ENCODE measurements at regions not wholly inside any gene's neighbourhood (a gene's known extent, or its start where the extent isn't known, plus 50 kb on each side); places are given as distances from the start of the nearest gene placed in this dataset.

GRCh38 chr3:30453360-30454039, 152.9 kb upstream of the TGFBR2 start:
- TF ChIP-seq POLR2AphosphoS5 (IDR thresholded peaks at IDR 0.05; ENCODE audit: low read depth, low read length) = no peak
- no peak for TF ChIP-seq CTCF (IDR thresholded peaks at IDR 0.05; ENCODE audit: control extremely low read depth in 1 of 3, insufficient read depth in 1 of 3, low read depth in 1 of 3, low read length in 3 of 3)
- no peak for TF ChIP-seq POLR2A (IDR thresholded peaks at IDR 0.05; ENCODE audit: control extremely low read depth in 1 of 2, low read depth in 2 of 2, low read length in 2 of 2)
- TF ChIP-seq JUN (IDR thresholded peaks at IDR 0.05; ENCODE audit: low read depth, low read length) = no peak
- no peak for TF ChIP-seq RBBP5 (IDR thresholded peaks at IDR 0.05; ENCODE audit: borderline replicate concordance, low read depth, low read length)
- TF ChIP-seq EGR1 (IDR thresholded peaks at IDR 0.05; ENCODE audit: borderline replicate concordance, low read depth, low read length) = no peak
- TF ChIP-seq KDM1A (IDR thresholded peaks at IDR 0.05; ENCODE audit: borderline replicate concordance, low read length) = no peak
- TF ChIP-seq ZNF274 (IDR thresholded peaks at IDR 0.05; ENCODE audit: borderline replicate concordance, extremely low read depth, low read length) = no peak
- TF ChIP-seq GABPA (IDR thresholded peaks at IDR 0.05; ENCODE audit: borderline replicate concordance, insufficient read depth, low read length) = no peak
- TF ChIP-seq EP300 (IDR thresholded peaks at IDR 0.05; ENCODE audit: borderline replicate concordance in 1 of 2, low read depth in 2 of 2, low read length in 2 of 2) = no peak
- TF ChIP-seq USF2 (IDR thresholded peaks at IDR 0.05; ENCODE audit: low read length) = no peak
- TF ChIP-seq CEBPB (IDR thresholded peaks at IDR 0.05; ENCODE audit: low read depth, low read length) = no peak
